ENCODE measurements at regions not wholly inside any gene's neighbourhood (a gene's known extent, or its start where the extent isn't known, plus 50 kb on each side); places are given as distances from the start of the nearest gene placed in this dataset.

DNA sequence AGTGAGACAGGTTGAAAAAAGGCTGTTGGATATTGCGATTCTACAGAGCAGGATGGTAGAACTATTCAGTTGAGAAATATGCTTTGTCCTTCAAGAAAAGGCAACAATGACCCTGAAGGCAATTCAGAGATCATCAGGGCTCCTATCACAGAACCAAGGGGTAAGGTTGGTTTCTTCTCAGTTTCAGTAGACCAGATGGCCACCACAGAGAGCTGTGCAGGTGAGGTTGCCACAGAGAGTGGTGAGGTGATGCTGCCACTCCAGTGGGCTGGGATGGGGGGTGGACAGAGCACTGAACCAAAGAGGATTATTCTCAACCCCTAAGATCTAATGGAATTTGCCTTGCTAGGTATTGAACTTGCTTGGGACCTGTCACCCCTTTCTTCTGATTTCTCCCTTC is 64.6 kb upstream of the ZBTB7C start:
- peak overlapping the region; percentile 9; the same call in 1 of the 2 replicates for H3K4me2 ChIP-seq
- H3K36me3 ChIP-seq (ENCODE audit: insufficient read depth): no peaks in the 10 kb centered on the region
- H4K20me1 ChIP-seq (ENCODE audit: insufficient read depth): no peaks in the 10 kb centered on the region
- H2AFZ ChIP-seq (ENCODE audit: low read depth): no peak overlapping the region
- H3K4me3 ChIP-seq (IDR thresholded peaks at IDR 0.05; ENCODE audit: insufficient read depth, low read depth, low read length): no peak overlapping the region
- no peaks in the 10 kb centered on the region for H3K79me2 ChIP-seq (ENCODE audit: insufficient read depth, low read depth)
- no peaks in the 10 kb centered on the region for H3K27me3 ChIP-seq (ENCODE audit: insufficient read depth, low read depth)
- H3K27ac ChIP-seq: no peak overlapping the region
- no peak overlapping the region for H3K9ac ChIP-seq
- TF ChIP-seq, protein P1, sequence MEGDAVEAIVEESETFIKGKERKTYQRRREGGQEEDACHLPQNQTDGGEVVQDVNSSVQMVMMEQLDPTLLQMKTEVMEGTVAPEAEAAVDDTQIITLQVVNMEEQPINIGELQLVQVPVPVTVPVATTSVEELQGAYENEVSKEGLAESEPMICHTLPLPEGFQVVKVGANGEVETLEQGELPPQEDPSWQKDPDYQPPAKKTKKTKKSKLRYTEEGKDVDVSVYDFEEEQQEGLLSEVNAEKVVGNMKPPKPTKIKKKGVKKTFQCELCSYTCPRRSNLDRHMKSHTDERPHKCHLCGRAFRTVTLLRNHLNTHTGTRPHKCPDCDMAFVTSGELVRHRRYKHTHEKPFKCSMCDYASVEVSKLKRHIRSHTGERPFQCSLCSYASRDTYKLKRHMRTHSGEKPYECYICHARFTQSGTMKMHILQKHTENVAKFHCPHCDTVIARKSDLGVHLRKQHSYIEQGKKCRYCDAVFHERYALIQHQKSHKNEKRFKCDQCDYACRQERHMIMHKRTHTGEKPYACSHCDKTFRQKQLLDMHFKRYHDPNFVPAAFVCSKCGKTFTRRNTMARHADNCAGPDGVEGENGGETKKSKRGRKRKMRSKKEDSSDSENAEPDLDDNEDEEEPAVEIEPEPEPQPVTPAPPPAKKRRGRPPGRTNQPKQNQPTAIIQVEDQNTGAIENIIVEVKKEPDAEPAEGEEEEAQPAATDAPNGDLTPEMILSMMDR (conservative IDR thresholded peaks at IDR 0.05; ENCODE audit: low read depth, low read length): no peak
- peaks cover 13% of the 10 kb centered on the region for H3K4me1 ChIP-seq (ENCODE audit: low read depth, poor library complexity, severe bottlenecking)

DNA sequence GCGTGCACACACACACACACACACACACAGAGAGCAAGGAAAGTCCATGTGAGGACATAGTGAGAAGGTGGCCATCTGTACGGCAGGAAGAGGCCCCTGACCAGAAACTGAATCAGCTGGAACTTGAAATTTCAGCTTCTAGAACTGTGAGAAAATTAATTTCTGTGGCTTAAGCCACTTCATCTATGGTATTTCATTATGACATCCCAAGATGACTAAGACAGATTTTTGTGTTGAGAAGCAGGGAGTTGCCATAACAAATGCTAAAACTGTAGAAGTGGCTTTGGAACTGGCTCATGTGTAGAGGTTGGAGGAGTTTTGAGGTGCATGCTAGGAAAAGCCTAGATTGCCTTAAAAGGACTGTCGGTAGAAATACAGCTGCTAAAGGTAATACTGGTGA is 63.4 kb upstream of the ZBTB7C start:
- TF ChIP-seq, protein P1 (conservative IDR thresholded peaks at IDR 0.05; ENCODE audit: low read depth, low read length): no peak
- no peaks in the 10 kb centered on the region for H3K27me3 ChIP-seq (ENCODE audit: insufficient read depth, low read depth)

DNA sequence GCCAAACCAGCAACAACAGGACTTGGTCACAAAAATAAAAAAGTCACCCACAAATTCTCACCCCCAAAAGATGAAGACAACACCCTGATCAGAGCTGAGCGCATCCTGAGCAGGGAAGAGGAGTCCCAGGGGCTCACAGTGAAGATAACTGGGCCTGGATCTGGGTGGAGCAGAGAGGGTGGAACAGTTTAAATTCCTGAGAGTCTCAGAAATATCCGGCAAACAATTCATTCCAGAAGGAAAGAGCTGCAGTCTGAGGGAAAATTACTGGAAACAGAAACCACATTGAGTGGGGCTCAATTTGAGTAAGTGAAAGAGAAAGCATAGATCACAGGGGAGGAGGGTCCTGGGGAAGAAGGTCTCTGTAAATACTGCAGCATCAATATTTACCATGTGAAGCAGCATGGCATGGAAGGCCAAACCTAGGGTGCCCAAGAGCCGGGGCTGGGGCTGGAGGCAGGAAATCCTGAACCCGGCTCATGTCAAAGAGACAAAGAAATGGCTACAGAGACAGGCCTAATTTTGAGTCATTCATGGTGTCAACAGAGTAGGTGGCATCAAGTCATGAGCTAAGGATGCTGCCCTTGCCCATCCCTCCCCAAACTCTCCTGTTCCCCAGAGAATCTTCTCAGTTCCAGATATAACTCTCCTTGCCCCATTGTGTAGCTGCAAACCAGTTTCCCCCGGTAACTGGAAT is 61.4 kb upstream of the ZBTB7C start:
- H3K4me1 ChIP-seq (ENCODE audit: low read depth, poor library complexity, severe bottlenecking): peaks cover 13% of the 10 kb centered on the region
- no peaks in the 10 kb centered on the region for H3K79me2 ChIP-seq (ENCODE audit: insufficient read depth, low read depth)
- H3K27me3 ChIP-seq (ENCODE audit: insufficient read depth, low read depth): no peaks in the 10 kb centered on the region
- no peaks in the 10 kb centered on the region for H3K36me3 ChIP-seq (ENCODE audit: insufficient read depth)
- H3K9ac ChIP-seq: no peak overlapping the region
- H3K4me2 ChIP-seq: no peak overlapping the region
- H3K4me3 ChIP-seq (IDR thresholded peaks at IDR 0.05; ENCODE audit: insufficient read depth, low read depth, low read length): no peak overlapping the region
- no peaks in the 10 kb centered on the region for H4K20me1 ChIP-seq (ENCODE audit: insufficient read depth)
- TF ChIP-seq, protein P1 (conservative IDR thresholded peaks at IDR 0.05; ENCODE audit: low read depth, low read length): no peak
- H3K27ac ChIP-seq: no peak overlapping the region
- H2AFZ ChIP-seq (ENCODE audit: low read depth): no peak overlapping the region

More for the DNA sequence above, 63.4 kb upstream of the ZBTB7C start:
- no peak overlapping the region for H3K27ac ChIP-seq
- no peak overlapping the region for H2AFZ ChIP-seq (ENCODE audit: low read depth)
- no peak overlapping the region; the same call in 1 of the 2 replicates for H3K4me2 ChIP-seq
- no peaks in the 10 kb centered on the region for H3K79me2 ChIP-seq (ENCODE audit: insufficient read depth, low read depth)
- H3K4me1 ChIP-seq (ENCODE audit: low read depth, poor library complexity, severe bottlenecking): peaks cover 13% of the 10 kb centered on the region
- H3K4me3 ChIP-seq (IDR thresholded peaks at IDR 0.05; ENCODE audit: insufficient read depth, low read depth, low read length): no peak overlapping the region
- H3K36me3 ChIP-seq (ENCODE audit: insufficient read depth): no peaks in the 10 kb centered on the region
- H4K20me1 ChIP-seq (ENCODE audit: insufficient read depth): no peaks in the 10 kb centered on the region
- no peak overlapping the region for H3K9ac ChIP-seq

DNA sequence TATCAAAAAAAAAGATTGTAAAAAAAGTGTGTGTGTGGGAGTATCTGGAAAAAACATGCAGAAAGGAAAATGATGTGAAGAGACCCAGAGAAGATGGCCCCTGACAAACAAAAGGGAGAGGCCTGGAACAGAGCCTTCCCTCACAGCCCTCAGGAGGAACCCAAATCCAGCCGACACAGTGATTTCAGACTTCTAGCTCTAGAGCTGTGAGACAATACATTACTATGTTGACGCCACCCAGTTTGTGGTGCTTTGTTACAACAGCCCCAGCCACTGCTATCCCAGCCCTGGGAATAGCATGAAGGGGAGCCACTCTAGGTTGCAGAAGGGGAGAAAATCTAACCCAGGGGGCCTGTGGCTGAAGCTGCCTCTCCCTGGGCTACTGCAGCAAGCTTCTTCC is 59.0 kb upstream of the ZBTB7C start:
- no peak overlapping the region for H3K27ac ChIP-seq
- TF ChIP-seq, protein P1 (conservative IDR thresholded peaks at IDR 0.05; ENCODE audit: low read depth, low read length): no peak
- peaks cover 3% of the 10 kb centered on the region for H3K4me1 ChIP-seq (ENCODE audit: low read depth, poor library complexity, severe bottlenecking)
- H3K9ac ChIP-seq: no peak overlapping the region
- no peak overlapping the region for H3K4me2 ChIP-seq
- no peaks in the 10 kb centered on the region for H3K36me3 ChIP-seq (ENCODE audit: insufficient read depth)
- no peaks in the 10 kb centered on the region for H3K79me2 ChIP-seq (ENCODE audit: insufficient read depth, low read depth)
- no peaks in the 10 kb centered on the region for H4K20me1 ChIP-seq (ENCODE audit: insufficient read depth)
- H2AFZ ChIP-seq (ENCODE audit: low read depth): no peak overlapping the region
- H3K27me3 ChIP-seq (ENCODE audit: insufficient read depth, low read depth): no peaks in the 10 kb centered on the region
- H3K4me3 ChIP-seq (IDR thresholded peaks at IDR 0.05; ENCODE audit: insufficient read depth, low read depth, low read length): no peak overlapping the region

All from KMS-11 (cell line).